ENCODE measurements at regions not wholly inside any gene's neighbourhood (a gene's known extent, or its start where the extent isn't known, plus 50 kb on each side); places are given as distances from the start of the nearest gene placed in this dataset.

DNA sequence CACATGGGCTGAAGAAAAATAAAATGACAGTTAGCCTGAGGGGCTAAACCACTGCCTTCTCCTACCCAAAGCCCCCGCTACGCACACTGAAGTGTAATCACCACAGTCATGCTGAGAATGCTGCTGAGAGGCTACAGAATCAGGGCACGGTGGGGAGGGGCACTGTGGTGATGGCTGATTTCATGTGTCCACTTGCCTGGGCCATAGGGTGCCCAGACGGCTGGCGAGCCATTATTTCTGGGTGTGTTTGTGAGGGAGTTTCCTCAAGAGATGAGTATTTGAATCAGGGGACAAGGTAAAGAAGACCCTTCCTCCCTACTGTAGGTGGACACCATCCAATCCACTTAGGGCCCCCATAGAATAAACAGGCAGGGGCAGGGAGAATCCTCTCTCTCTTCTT lies 1313.2 kb downstream of the TBC1D22A start:
- H3K4me3 ChIP-seq (ENCODE audit: low read length): no peak overlapping the region
- DNase-seq: no peak
- TF ChIP-seq, protein P1, sequence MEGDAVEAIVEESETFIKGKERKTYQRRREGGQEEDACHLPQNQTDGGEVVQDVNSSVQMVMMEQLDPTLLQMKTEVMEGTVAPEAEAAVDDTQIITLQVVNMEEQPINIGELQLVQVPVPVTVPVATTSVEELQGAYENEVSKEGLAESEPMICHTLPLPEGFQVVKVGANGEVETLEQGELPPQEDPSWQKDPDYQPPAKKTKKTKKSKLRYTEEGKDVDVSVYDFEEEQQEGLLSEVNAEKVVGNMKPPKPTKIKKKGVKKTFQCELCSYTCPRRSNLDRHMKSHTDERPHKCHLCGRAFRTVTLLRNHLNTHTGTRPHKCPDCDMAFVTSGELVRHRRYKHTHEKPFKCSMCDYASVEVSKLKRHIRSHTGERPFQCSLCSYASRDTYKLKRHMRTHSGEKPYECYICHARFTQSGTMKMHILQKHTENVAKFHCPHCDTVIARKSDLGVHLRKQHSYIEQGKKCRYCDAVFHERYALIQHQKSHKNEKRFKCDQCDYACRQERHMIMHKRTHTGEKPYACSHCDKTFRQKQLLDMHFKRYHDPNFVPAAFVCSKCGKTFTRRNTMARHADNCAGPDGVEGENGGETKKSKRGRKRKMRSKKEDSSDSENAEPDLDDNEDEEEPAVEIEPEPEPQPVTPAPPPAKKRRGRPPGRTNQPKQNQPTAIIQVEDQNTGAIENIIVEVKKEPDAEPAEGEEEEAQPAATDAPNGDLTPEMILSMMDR (IDR thresholded peaks at IDR 0.05; ENCODE audit: low read length): no peak
- TF ChIP-seq EZH2 (optimal IDR thresholded peaks at IDR 0.05; ENCODE audit: low read depth, low read length) (no peak), EZH2phosphoT487 (IDR thresholded peaks at IDR 0.05; ENCODE audit: low read length) (no peak)
- no peaks in the 10 kb centered on the region for H4K20me1 ChIP-seq (ENCODE audit: insufficient read depth, low read length)
- H3K9me3 ChIP-seq (replicated peaks; ENCODE audit: insufficient read depth, low read length): no peaks in the 10 kb centered on the region
- H3K9ac ChIP-seq (ENCODE audit: low read length): no peak overlapping the region
- H3K4me1 ChIP-seq (ENCODE audit: low read length): peaks cover 13% of the 10 kb centered on the region
- H3K27me3 ChIP-seq (replicated peaks; ENCODE audit: insufficient read depth, low read length): no peaks in the 10 kb centered on the region
- no peak overlapping the region for H2AFZ ChIP-seq (ENCODE audit: low read length)
- no peaks in the 10 kb centered on the region for H3K9me2 ChIP-seq (replicated peaks; ENCODE audit: insufficient read depth, low read length)
- H3K79me2 ChIP-seq (ENCODE audit: low read length): no peaks in the 10 kb centered on the region
- 0 out of 2 replicates have a peak, but pooled peaks cover 11% of the 10 kb centered on the region for H3F3A ChIP-seq (ENCODE audit: insufficient read depth, low read length)
- H3K27ac ChIP-seq (ENCODE audit: low read length): no peak overlapping the region
- H3K4me2 ChIP-seq (ENCODE audit: low read depth, low read length): no peak overlapping the region
- no peaks in the 10 kb centered on the region for H3K36me3 ChIP-seq (replicated peaks; ENCODE audit: insufficient read depth, low read length)

DNA sequence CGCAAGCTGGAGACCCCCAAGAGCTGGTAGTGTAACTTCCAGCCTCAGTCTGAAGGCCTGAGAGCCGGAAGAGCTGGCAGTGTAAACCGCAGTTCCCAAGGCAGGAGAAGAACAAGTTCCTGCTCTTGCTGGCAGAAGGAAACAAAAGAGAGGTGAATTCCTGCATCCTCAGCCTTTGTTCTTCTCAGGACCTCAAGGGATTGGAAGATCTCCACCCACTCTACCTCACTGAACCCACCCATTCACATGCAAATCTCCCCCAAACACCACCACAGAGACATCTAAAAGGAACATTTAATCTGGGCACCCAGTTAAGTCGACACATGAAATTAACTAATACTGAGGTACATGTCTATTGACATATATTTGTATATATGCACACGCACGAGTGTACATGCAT lies 1310.3 kb downstream of the TBC1D22A start:
- no peaks in the 10 kb centered on the region for H3K79me2 ChIP-seq (ENCODE audit: low read length)
- no peaks in the 10 kb centered on the region for H3K9me3 ChIP-seq (replicated peaks; ENCODE audit: insufficient read depth, low read length)
- H3K9ac ChIP-seq (ENCODE audit: low read length): no peak overlapping the region
- TF ChIP-seq EZH2 (optimal IDR thresholded peaks at IDR 0.05; ENCODE audit: low read depth, low read length): no peak
- TF ChIP-seq EZH2phosphoT487 (IDR thresholded peaks at IDR 0.05; ENCODE audit: low read length): no peak
- TF ChIP-seq, protein P1 (IDR thresholded peaks at IDR 0.05; ENCODE audit: low read length): no peak
- H3F3A ChIP-seq (ENCODE audit: insufficient read depth, low read length): no peaks in the 10 kb centered on the region
- no peak overlapping the region for H3K4me3 ChIP-seq (ENCODE audit: low read length)
- no peaks in the 10 kb centered on the region for H3K9me2 ChIP-seq (replicated peaks; ENCODE audit: insufficient read depth, low read length)
- H4K20me1 ChIP-seq (ENCODE audit: insufficient read depth, low read length): no peaks in the 10 kb centered on the region
- no peak for DNase-seq
- no peaks in the 10 kb centered on the region for H3K27me3 ChIP-seq (replicated peaks; ENCODE audit: insufficient read depth, low read length)
- no peak overlapping the region for H3K4me2 ChIP-seq (ENCODE audit: low read depth, low read length)
- no peaks in the 10 kb centered on the region for H3K36me3 ChIP-seq (replicated peaks; ENCODE audit: insufficient read depth, low read length)
- H3K27ac ChIP-seq (ENCODE audit: low read length): no peak overlapping the region
- no peak overlapping the region for H2AFZ ChIP-seq (ENCODE audit: low read length)
- H3K4me1 ChIP-seq (ENCODE audit: low read length): no peaks in the 10 kb centered on the region

DNA sequence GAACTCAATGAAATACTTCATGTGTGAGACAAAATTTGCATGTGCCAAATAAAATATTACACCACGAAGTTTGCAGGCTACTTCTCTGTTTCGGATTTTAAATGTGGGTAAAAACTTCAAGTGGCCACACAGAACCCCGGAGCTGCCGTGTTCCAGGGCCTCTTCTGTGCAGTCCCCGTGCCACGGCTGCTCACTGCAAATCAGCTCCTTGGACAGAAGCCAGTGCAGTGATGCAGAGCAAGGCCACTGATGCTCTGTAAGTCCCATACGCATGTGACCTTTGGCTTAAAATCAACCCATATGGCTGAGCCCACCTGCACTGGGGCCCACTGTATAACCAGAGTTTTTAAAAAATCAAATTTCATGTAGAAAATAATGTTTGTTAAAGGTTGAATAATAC lies 1309.4 kb downstream of the TBC1D22A start:
- no peak overlapping the region for H2AFZ ChIP-seq (ENCODE audit: low read length)
- H3K4me3 ChIP-seq (ENCODE audit: low read length): no peak overlapping the region
- H3K79me2 ChIP-seq (ENCODE audit: low read length): no peaks in the 10 kb centered on the region
- TF ChIP-seq, protein P1 (IDR thresholded peaks at IDR 0.05; ENCODE audit: low read length): no peak
- TF ChIP-seq EZH2 (optimal IDR thresholded peaks at IDR 0.05; ENCODE audit: low read depth, low read length) (no peak), EZH2phosphoT487 (IDR thresholded peaks at IDR 0.05; ENCODE audit: low read length) (no peak)
- no peak for DNase-seq
- H3K4me2 ChIP-seq (ENCODE audit: low read depth, low read length): no peak overlapping the region
- H3K4me1 ChIP-seq (ENCODE audit: low read length): no peaks in the 10 kb centered on the region
- H3F3A ChIP-seq (ENCODE audit: insufficient read depth, low read length): no peaks in the 10 kb centered on the region
- H3K9me2 ChIP-seq (replicated peaks; ENCODE audit: insufficient read depth, low read length): no peaks in the 10 kb centered on the region
- H3K27me3 ChIP-seq (replicated peaks; ENCODE audit: insufficient read depth, low read length): no peaks in the 10 kb centered on the region
- no peaks in the 10 kb centered on the region for H3K36me3 ChIP-seq (replicated peaks; ENCODE audit: insufficient read depth, low read length)
- no peak overlapping the region for H3K27ac ChIP-seq (ENCODE audit: low read length)
- H3K9me3 ChIP-seq (replicated peaks; ENCODE audit: insufficient read depth, low read length): no peaks in the 10 kb centered on the region
- no peak overlapping the region for H3K9ac ChIP-seq (ENCODE audit: low read length)
- no peaks in the 10 kb centered on the region for H4K20me1 ChIP-seq (ENCODE audit: insufficient read depth, low read length)

Measured in MM.1S (cell line).